ENCODE measurements at regions not wholly inside any gene's neighbourhood (a gene's known extent, or its start where the extent isn't known, plus 50 kb on each side); places are given as distances from the start of the nearest gene placed in this dataset.

- Histone ChIP-seq H3K9ac (ENCODE audit: insufficient read depth in 1 of 2, low read depth in 2 of 2, low read length in 2 of 2) (peak overlapping the region in 1 of 2 experiments; percentile 65; a peak in 1 of 4 replicates), H3K9me1 (ENCODE audit: control insufficient read depth, insufficient read depth, low read length) (no peaks in the 10 kb centered on the region), H2AFZ (ENCODE audit: low read depth, low read length) (peak overlapping the region; percentile 44; the same call in 1 of the 2 replicates), H3K27ac (ENCODE audit: extremely low read depth, low read depth, low read length) (no peak overlapping the region), H3K36me3 (ENCODE audit: control insufficient read depth, insufficient read depth, low read length) (no peaks in the 10 kb centered on the region; the same call in 2 of the 3 replicates), H4K20me1 (replicated peaks; ENCODE audit: control insufficient read depth, insufficient read depth, low read length) (no peaks in the 10 kb centered on the region), H3K4me2 (ENCODE audit: insufficient read depth, low read length) (no peak overlapping the region), H3K79me2 (ENCODE audit: control insufficient read depth, insufficient read depth, low read length) (no peaks in the 10 kb centered on the region), H3K4me1 (replicated peaks in 1 of 2; ENCODE audit: control insufficient read depth in 2 of 2, insufficient read depth in 2 of 2, low read length in 2 of 2) (peaks cover 16 to 35% of the 10 kb centered on the region in 2 experiments; a peak in 4 of 5 replicates), H3K9me3 (replicated peaks; ENCODE audit: control insufficient read depth, insufficient read depth, low read depth, low read length) (no peaks in the 10 kb centered on the region), H3K4me3 (no peak overlapping the region), H3K27me3 (ENCODE audit: control insufficient read depth in 2 of 2, insufficient read depth in 2 of 2, low read length in 2 of 2) (no peaks in the 10 kb centered on the region)
- ATAC-seq (no peak), FAIRE-seq (no peak), DNase-seq (ENCODE audit: extremely low read depth in 1 of 4, low spot score in 3 of 4) (no peak)
- in situ Hi-C loops (cut with MboI) (no loop called here), intact Hi-C loops (cut with micrococcal nuclease) (loop anchor here (5.0 kb wide), 1 partner anchor 186 kb away; no protein-coding TSS in a partner anchor)
- WGBS (ENCODE audit: insufficient coverage, low coverage, missing lambda C conversion rate) = 44% methylated on average over 17 of the region's 19 CpGs
- TF ChIP-seq BHLHE40 (IDR thresholded peaks at IDR 0.05; ENCODE audit: low read length) (peak; percentile 43; the same call in 1 of the 2 replicates), MAX (CRISPR knock-in tag; IDR thresholded peaks at IDR 0.05) (peak; percentile 43), BCOR (IDR thresholded peaks at IDR 0.05) (peak; percentile 27; the same call in 1 of the 2 replicates), STAG1 (CRISPR knock-in tag; IDR thresholded peaks at IDR 0.05; ENCODE audit: borderline replicate concordance) (no peak)
- BruUV-seq (replicated peaks) = no TSS peak
- POLR2A ChIA-PET = interaction anchor here (0.8 to 1.0 kb wide), 2 partner anchors 10 to 82 kb away, joined by 3 read pairs; no protein-coding TSS in a partner anchor
- CTCF ChIA-PET (ENCODE audit: low intra/inter-chr PET ratio) = no interaction called here
These were observed 85.8 kb downstream of the CEBPB start for GRCh38 chr20:50276119-50277063.

Data from K562 (cell line).